ENCODE measurements at regions not wholly inside any gene's neighbourhood (a gene's known extent, or its start where the extent isn't known, plus 50 kb on each side); places are given as distances from the start of the nearest gene placed in this dataset.

DNA sequence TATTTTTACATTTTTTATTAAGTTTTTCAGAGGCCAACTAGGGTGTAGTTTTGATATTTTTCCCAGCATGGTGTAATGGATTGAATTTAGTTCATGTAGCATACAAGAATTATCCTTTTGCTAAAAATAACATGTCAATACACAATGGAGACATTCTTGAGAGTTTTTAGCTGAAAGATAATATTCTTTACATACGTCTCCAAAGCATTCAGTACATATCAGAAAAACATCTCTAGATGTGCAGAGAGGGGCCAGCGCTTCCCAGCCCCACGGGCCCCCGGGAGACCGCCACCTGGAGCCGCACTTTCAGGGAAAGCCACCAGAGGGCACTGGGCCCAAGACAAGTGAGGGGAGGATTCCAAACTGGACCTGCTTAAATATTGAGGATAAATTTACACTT, 499.4 kb downstream of the GALR1 start:
- TF ChIP-seq, protein P1, sequence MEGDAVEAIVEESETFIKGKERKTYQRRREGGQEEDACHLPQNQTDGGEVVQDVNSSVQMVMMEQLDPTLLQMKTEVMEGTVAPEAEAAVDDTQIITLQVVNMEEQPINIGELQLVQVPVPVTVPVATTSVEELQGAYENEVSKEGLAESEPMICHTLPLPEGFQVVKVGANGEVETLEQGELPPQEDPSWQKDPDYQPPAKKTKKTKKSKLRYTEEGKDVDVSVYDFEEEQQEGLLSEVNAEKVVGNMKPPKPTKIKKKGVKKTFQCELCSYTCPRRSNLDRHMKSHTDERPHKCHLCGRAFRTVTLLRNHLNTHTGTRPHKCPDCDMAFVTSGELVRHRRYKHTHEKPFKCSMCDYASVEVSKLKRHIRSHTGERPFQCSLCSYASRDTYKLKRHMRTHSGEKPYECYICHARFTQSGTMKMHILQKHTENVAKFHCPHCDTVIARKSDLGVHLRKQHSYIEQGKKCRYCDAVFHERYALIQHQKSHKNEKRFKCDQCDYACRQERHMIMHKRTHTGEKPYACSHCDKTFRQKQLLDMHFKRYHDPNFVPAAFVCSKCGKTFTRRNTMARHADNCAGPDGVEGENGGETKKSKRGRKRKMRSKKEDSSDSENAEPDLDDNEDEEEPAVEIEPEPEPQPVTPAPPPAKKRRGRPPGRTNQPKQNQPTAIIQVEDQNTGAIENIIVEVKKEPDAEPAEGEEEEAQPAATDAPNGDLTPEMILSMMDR (IDR thresholded peaks at IDR 0.05; ENCODE audit: control extremely low read depth, extremely low read depth, low read depth, missing control alignments), result peak; percentile 31
- DNase-seq (ENCODE audit: extremely low spot score), result no peak
- POLR2A ChIA-PET, result no interaction called here
- CTCF ChIA-PET, result no interaction called here

DNA sequence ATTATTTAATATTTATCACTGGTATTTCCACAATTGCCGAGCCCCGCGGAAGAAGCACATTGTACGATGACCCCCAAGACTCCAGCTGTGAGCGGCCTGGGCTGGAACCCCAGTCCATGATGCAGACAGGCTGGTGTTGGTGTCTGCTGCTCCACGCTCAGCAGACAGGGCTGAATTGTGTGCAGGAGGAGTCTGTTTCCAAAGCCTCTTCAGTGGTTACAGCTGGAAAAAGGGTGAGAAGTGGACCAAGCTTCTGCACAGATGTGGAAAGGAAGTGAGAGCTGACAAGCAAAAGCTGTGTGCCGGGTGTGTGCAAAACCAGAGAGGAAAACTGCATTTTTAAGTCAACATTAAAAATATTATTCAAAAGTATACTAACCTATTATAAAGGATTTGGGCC, 500.4 kb downstream of the GALR1 start:
- ChIA-PET CTCF (interaction anchor here (1.0 kb wide), 2 partner anchors 10 to 12 kb away, joined by 3 read pairs; no protein-coding TSS in a partner anchor), POLR2A (no interaction called here)
- TF ChIP-seq, protein P1 (IDR thresholded peaks at IDR 0.05; ENCODE audit: control extremely low read depth, extremely low read depth, low read depth, missing control alignments), result no peak
- DNase-seq (ENCODE audit: extremely low spot score), result no peak

DNA sequence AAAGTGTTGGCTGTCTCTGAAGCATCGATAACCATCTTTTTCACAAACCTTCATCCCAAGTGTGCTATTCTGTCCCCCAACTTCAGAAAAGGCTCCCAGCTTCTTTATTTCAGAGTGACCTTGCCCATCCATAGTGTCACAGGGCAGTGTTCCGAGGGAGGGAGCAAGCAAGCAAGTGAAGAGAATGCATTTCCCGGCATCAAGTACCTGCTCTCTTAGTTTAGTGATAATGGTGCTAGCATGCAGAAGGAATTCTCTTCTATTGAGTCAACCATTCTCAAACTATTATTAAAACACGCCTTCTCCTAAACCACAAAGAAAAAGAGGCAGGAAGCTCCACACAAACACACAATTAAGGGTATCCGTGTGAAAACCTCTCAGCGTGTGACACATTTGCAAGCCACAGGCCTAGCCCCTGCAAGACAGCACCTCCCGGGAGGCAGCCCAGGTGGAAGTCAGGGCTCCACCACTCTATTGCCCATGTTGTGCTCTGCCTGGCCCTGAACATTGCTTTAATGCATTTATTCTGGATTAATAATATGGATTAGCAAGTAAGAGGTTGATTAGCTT, 504.9 kb downstream of the GALR1 start:
- CTCF ChIA-PET, result interaction anchor here (1.4 kb wide), 1 partner anchor 13 kb away, joined by 3 read pairs; no protein-coding TSS in a partner anchor
- POLR2A ChIA-PET, result no interaction called here
- TF ChIP-seq, protein P1 (IDR thresholded peaks at IDR 0.05; ENCODE audit: control extremely low read depth, extremely low read depth, low read depth, missing control alignments), result no peak
- no peak for DNase-seq (ENCODE audit: extremely low spot score)

DNA sequence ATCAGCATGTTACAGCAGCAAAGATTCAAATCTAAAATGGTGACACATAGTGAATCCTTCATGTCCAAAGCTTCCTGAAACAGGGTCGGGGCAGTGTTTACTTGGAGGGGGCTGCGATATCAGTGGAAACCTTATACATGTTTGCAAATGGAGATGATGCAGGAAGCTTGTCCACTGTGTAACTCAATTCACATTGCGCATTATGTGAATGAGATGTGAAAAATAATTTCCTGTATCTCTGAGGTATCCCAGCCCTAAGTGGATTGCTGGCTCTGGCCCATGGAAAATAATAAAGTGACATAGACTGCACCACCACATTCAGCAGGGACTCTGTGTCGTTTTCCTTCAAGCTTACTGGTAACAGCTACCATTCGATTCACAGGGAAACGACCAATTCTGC, 505.5 kb downstream of the GALR1 start:
- no peak for DNase-seq (ENCODE audit: extremely low spot score)
- ChIA-PET POLR2A (no interaction called here), CTCF (interaction anchor here (1.4 kb wide), 1 partner anchor 13 kb away, joined by 3 read pairs; no protein-coding TSS in a partner anchor)
- TF ChIP-seq, protein P1 (IDR thresholded peaks at IDR 0.05; ENCODE audit: control extremely low read depth, extremely low read depth, low read depth, missing control alignments), result no peak

DNA sequence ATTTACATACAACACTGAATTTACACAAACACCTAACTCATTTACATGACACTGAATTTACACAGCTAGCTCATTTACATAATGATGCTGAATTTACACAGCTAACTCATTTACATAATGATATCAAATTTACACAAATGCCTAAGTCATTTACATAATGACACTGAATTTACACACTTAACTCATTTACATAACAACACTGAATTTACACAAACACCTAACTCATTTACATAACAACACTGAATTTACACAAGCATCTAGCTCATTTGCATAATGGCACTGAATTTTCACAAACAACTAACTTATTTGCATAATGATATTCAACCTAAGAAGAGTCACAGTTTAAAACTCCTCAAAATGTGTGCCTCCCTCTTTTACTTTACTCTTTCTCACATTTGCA, 511.7 kb downstream of the GALR1 start:
- POLR2A ChIA-PET, result no interaction called here
- no peak for DNase-seq (ENCODE audit: extremely low spot score)
- TF ChIP-seq, protein P1 (IDR thresholded peaks at IDR 0.05; ENCODE audit: control extremely low read depth, extremely low read depth, low read depth, missing control alignments), result no peak

DNA sequence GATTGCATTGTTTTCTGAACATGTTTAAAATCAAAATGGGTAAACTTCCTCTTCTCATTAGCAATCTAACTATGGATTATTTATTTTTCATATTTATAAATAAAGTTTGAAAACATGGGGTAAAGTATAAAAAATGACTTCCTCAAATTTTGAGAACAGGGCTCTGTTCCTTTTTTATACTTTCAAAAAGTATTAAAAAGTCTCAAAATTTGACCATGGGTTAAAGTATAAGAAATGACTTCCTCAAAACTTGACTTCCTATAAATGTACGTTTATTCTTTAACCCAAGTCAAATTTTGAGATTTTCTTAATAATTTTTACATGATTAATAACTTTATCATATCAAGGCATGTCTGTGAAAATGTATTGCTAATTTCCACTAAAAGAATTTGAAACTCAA, 512.4 kb downstream of the GALR1 start:
- no peak for DNase-seq (ENCODE audit: extremely low spot score)
- TF ChIP-seq, protein P1 (IDR thresholded peaks at IDR 0.05; ENCODE audit: control extremely low read depth, extremely low read depth, low read depth, missing control alignments), result no peak
- POLR2A ChIA-PET, result no interaction called here
- CTCF ChIA-PET, result interaction anchor here (0.8 kb wide), 1 partner anchor 12 kb away, joined by 3 read pairs; no protein-coding TSS in a partner anchor

More for the DNA sequence above, 511.7 kb downstream of the GALR1 start:
- CTCF ChIA-PET, result interaction anchor here (0.8 to 1.5 kb wide), 3 partner anchors 10 to 52 kb away, joined by 3 to 4 read pairs (median 3); no protein-coding TSS in a partner anchor

Data from GM10248 (cell line).